ENCODE measurements at regions not wholly inside any gene's neighbourhood (a gene's known extent, or its start where the extent isn't known, plus 50 kb on each side); places are given as distances from the start of the nearest gene placed in this dataset.

DNA sequence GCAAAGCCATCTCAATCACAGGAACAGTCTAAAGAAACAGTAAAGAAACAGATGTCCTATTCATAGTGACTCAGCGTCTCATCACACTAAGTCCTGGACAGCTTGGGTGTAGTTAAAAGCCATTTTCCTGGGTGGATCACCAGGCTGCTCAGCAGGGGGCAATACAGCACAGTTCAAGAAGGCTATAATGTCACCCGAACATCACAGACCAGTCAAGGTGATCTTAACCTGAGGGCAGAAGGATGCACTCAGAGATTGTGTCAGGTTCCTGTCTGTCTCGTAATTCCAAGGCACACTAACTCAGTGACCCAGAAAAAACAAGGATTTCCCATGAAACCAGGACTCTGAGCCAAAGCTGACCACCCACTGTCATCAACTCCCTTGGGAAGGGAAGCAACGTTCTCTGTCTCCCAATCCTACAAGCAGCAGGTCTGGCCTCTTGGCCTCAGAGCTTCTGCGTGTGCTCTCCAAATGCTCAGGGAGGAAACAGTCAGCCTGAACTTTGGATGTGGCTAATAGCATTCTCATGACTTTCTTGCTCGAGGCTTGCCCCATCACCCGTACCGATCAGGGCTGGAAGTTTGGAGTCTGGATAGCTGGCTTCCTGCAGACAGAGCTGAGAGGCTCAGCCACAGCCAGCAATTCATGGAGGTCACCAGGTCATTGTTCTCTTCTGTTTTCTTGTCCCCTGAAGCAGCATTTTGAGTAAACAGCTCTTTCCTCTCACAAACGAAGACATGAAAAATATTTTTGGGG, 90.4 kb upstream of the FAM171A1 start:
- H3K4me1 Mint-ChIP-seq: no peaks in the 10 kb centered on the region
- no peak overlapping the region for H3K27ac Mint-ChIP-seq
- ChIA-PET POLR2A (no interaction called here), CTCF (interaction anchor here (0.9 to 1.1 kb wide), 2 partner anchors 12 to 22 kb away, joined by 3 read pairs; no protein-coding TSS in a partner anchor)
- no peaks in the 10 kb centered on the region for H3K36me3 Mint-ChIP-seq
- DNase-seq (ENCODE audit: low spot score) (no peak), ATAC-seq (no peak)
- H3K9me3 Mint-ChIP-seq: peaks cover 8% of the 10 kb centered on the region
- no peak for TF ChIP-seq CBFB (CRISPR knock-in tag; IDR thresholded peaks at IDR 0.05; ENCODE audit: low read depth)
- TF ChIP-seq, protein P1, sequence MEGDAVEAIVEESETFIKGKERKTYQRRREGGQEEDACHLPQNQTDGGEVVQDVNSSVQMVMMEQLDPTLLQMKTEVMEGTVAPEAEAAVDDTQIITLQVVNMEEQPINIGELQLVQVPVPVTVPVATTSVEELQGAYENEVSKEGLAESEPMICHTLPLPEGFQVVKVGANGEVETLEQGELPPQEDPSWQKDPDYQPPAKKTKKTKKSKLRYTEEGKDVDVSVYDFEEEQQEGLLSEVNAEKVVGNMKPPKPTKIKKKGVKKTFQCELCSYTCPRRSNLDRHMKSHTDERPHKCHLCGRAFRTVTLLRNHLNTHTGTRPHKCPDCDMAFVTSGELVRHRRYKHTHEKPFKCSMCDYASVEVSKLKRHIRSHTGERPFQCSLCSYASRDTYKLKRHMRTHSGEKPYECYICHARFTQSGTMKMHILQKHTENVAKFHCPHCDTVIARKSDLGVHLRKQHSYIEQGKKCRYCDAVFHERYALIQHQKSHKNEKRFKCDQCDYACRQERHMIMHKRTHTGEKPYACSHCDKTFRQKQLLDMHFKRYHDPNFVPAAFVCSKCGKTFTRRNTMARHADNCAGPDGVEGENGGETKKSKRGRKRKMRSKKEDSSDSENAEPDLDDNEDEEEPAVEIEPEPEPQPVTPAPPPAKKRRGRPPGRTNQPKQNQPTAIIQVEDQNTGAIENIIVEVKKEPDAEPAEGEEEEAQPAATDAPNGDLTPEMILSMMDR (IDR thresholded peaks at IDR 0.05): no peak
- H3K4me3 Mint-ChIP-seq: no peak overlapping the region
- H3K27me3 Mint-ChIP-seq (ENCODE audit: low read depth): peaks cover 34% of the 10 kb centered on the region

DNA sequence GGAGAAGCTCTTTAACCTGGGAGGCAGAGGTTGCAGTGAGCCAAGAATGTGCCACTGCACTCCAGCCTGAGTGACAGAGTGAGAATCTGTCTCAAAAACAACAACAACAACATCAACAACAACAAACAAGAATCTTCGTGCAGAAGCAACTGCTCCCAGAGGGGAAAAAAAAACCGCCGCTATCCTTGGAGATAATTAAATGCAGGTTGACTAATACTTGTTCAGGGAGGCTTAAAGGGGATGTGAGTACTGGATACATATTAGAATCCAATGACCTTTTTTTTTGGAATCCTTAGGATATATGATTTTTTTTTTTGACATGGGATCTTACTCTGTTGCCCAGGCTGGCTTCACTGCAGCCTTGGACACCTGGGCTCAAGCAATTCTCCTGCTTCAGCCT, 89.6 kb upstream of the FAM171A1 start:
- peaks cover 8% of the 10 kb centered on the region for H3K9me3 Mint-ChIP-seq
- H3K4me3 Mint-ChIP-seq: no peak overlapping the region
- ChIA-PET CTCF (interaction anchor here (1.0 kb wide), 1 partner anchor 125 kb away, joined by 3 read pairs; no protein-coding TSS in a partner anchor), POLR2A (no interaction called here)
- DNase-seq (ENCODE audit: low spot score) (no peak), ATAC-seq (no peak)
- no peak overlapping the region for H3K27ac Mint-ChIP-seq
- no peaks in the 10 kb centered on the region for H3K36me3 Mint-ChIP-seq
- peaks cover 25% of the 10 kb centered on the region for H3K27me3 Mint-ChIP-seq (ENCODE audit: low read depth)
- no peaks in the 10 kb centered on the region for H3K4me1 Mint-ChIP-seq
- TF ChIP-seq ZNF671 (CRISPR knock-in tag; IDR thresholded peaks at IDR 0.05) (no peak), CBFB (CRISPR knock-in tag; IDR thresholded peaks at IDR 0.05; ENCODE audit: low read depth) (no peak), E2F4 (CRISPR knock-in tag; IDR thresholded peaks at IDR 0.05; ENCODE audit: borderline replicate concordance, low read depth) (no peak), ZNF232 (CRISPR knock-in tag; IDR thresholded peaks at IDR 0.05) (no peak), SMAD4 (CRISPR knock-in tag; IDR thresholded peaks at IDR 0.05) (no peak), RELA (CRISPR knock-in tag; IDR thresholded peaks at IDR 0.05; ENCODE audit: borderline replicate concordance) (no peak), ZNF263 (CRISPR knock-in tag; IDR thresholded peaks at IDR 0.05; ENCODE audit: low read depth) (no peak), SMAD3 (CRISPR knock-in tag; IDR thresholded peaks at IDR 0.05; ENCODE audit: borderline replicate concordance) (no peak), NR1H2 (CRISPR knock-in tag; IDR thresholded peaks at IDR 0.05) (no peak), USF2 (CRISPR knock-in tag; IDR thresholded peaks at IDR 0.05) (no peak), KAT7 (CRISPR knock-in tag; IDR thresholded peaks at IDR 0.05; ENCODE audit: borderline replicate concordance) (no peak), TCF7 (CRISPR knock-in tag; IDR thresholded peaks at IDR 0.05; ENCODE audit: low read depth) (no peak), HMGA2 (CRISPR knock-in tag; IDR thresholded peaks at IDR 0.05) (no peak)
- TF ChIP-seq, protein P2, sequence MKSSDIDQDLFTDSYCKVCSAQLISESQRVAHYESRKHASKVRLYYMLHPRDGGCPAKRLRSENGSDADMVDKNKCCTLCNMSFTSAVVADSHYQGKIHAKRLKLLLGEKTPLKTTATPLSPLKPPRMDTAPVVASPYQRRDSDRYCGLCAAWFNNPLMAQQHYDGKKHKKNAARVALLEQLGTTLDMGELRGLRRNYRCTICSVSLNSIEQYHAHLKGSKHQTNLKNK (CRISPR knock-in tag; IDR thresholded peaks at IDR 0.05): no peak
- TF ChIP-seq, protein P3, sequence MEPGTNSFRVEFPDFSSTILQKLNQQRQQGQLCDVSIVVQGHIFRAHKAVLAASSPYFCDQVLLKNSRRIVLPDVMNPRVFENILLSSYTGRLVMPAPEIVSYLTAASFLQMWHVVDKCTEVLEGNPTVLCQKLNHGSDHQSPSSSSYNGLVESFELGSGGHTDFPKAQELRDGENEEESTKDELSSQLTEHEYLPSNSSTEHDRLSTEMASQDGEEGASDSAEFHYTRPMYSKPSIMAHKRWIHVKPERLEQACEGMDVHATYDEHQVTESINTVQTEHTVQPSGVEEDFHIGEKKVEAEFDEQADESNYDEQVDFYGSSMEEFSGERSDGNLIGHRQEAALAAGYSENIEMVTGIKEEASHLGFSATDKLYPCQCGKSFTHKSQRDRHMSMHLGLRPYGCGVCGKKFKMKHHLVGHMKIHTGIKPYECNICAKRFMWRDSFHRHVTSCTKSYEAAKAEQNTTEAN (CRISPR knock-in tag; IDR thresholded peaks at IDR 0.05): no peak

DNA sequence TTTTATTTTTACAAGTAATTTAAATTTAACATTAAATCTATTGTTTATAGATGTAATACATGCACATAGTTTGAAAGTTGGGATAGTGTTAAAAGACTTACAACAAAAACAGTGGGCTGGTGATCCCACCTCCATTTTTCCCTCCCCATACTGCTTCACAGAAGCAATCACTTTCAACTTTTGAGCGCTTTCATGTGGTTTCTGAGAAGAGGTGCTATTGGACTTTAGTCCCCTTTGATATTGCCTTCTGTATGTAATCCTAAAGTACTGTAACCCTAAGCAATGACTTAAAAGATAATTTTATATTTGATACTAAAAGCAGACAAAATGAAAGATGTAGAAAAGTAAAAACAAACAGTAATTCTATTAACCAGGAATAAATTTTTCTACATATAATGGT, 88.1 kb upstream of the FAM171A1 start:
- TF ChIP-seq USF2 (CRISPR knock-in tag; IDR thresholded peaks at IDR 0.05): no peak

More for the DNA sequence above, 88.1 kb upstream of the FAM171A1 start:
- Mint-ChIP-seq H3K9me3 (peaks cover 8% of the 10 kb centered on the region), H3K27me3 (ENCODE audit: low read depth) (peaks cover 11% of the 10 kb centered on the region), H3K4me1 (no peaks in the 10 kb centered on the region), H3K27ac (no peak overlapping the region), H3K36me3 (no peaks in the 10 kb centered on the region), H3K4me3 (no peak overlapping the region)
- ATAC-seq: no peak
- POLR2A ChIA-PET: no interaction called here
- DNase-seq (ENCODE audit: low spot score): no peak
- CTCF ChIA-PET: no interaction called here
